Islet of Langerhans (tissue), 1 donor: ENCODE measurements at regions not wholly inside any gene's neighbourhood (a gene's known extent, or its start where the extent isn't known, plus 50 kb on each side); places are given as distances from the start of the nearest gene placed in this dataset.

ENCODE experiments used
- FAIRE-seq: peaks from one replicate; lab custom pipeline; 2011; peaks lifted over from hg19 to GRCh38; lab: Jason Lieb, UNC

GRCh38 chr5:173689737-173690360, 73.4 kb upstream of the BOD1 start:
- no peak for FAIRE-seq

- no peak for FAIRE-seq
These were observed 75.5 kb upstream of the BOD1 start for GRCh38 chr5:173691931-173692330.

GRCh38 chr5:173693670-173694069, 77.2 kb upstream of the BOD1 start:
- no peak for FAIRE-seq

- no peak for FAIRE-seq
These were observed 79.8 kb upstream of the BOD1 start for GRCh38 chr5:173696216-173696615.

GRCh38 chr5:173697931-173698579, 81.6 kb upstream of the BOD1 start:
- no peak for FAIRE-seq

GRCh38 chr5:173699966-173700365, 83.5 kb upstream of the BOD1 start:
- FAIRE-seq: no peak

GRCh38 chr5:173703466-173703865, 87.0 kb upstream of the BOD1 start:
- FAIRE-seq: no peak

- FAIRE-seq: no peak
These were observed 88.4 kb upstream of the BOD1 start for GRCh38 chr5:173704615-173705511.

- no peak for FAIRE-seq
These were observed 89.1 kb upstream of the BOD1 start for GRCh38 chr5:173705512-173706044.

GRCh38 chr5:173706700-173707099, 90.2 kb upstream of the BOD1 start:
- no peak for FAIRE-seq

GRCh38 chr5:173707392-173707791, 90.9 kb upstream of the BOD1 start:
- FAIRE-seq: no peak

- FAIRE-seq: no peak
These were observed 92.7 kb upstream of the BOD1 start for GRCh38 chr5:173709145-173709544.

- no peak for FAIRE-seq
These were observed 93.3 kb upstream of the BOD1 start for GRCh38 chr5:173709761-173710160.

GRCh38 chr5:173710528-173710927, 94.1 kb upstream of the BOD1 start:
- FAIRE-seq: no peak

- FAIRE-seq: no peak
These were observed 95.0 kb upstream of the BOD1 start for GRCh38 chr5:173711466-173711865.

GRCh38 chr5:173712609-173713175, 96.2 kb upstream of the BOD1 start:
- FAIRE-seq: no peak

- no peak for FAIRE-seq
These were observed 98.3 kb upstream of the BOD1 start for GRCh38 chr5:173714551-173715428.

- FAIRE-seq: no peak
These were observed 99.2 kb upstream of the BOD1 start for GRCh38 chr5:173715607-173716006.

GRCh38 chr5:173716058-173716682, 99.7 kb upstream of the BOD1 start:
- no peak for FAIRE-seq

GRCh38 chr5:173717959-173718358, 101.5 kb upstream of the BOD1 start:
- FAIRE-seq: no peak

- no peak for FAIRE-seq
These were observed 102.0 kb upstream of the BOD1 start for GRCh38 chr5:173718469-173718868.
